ENCODE measurements at regions not wholly inside any gene's neighbourhood (a gene's known extent, or its start where the extent isn't known, plus 50 kb on each side); places are given as distances from the start of the nearest gene placed in this dataset.

DNA sequence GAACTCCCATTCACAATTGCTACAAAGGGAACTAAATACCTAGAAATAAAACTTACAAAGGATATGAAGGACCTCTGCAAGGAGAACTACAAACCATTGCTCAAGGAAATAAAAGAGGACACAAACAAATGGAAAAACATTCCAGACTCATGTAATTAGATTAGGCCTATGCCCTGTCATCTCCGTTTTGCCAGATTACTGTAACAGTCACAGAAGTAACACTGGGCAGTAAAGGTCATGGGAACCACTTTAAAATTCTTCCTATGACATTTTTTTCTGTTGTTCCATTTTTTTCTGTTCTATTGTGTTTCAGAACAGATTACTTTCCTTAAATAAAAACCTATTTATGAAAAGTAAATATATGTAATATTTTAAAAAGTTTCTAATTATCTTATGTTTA lies 199.4 kb upstream of the CENPE start:
- TF ChIP-seq, protein P1, sequence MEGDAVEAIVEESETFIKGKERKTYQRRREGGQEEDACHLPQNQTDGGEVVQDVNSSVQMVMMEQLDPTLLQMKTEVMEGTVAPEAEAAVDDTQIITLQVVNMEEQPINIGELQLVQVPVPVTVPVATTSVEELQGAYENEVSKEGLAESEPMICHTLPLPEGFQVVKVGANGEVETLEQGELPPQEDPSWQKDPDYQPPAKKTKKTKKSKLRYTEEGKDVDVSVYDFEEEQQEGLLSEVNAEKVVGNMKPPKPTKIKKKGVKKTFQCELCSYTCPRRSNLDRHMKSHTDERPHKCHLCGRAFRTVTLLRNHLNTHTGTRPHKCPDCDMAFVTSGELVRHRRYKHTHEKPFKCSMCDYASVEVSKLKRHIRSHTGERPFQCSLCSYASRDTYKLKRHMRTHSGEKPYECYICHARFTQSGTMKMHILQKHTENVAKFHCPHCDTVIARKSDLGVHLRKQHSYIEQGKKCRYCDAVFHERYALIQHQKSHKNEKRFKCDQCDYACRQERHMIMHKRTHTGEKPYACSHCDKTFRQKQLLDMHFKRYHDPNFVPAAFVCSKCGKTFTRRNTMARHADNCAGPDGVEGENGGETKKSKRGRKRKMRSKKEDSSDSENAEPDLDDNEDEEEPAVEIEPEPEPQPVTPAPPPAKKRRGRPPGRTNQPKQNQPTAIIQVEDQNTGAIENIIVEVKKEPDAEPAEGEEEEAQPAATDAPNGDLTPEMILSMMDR (IDR thresholded peaks at IDR 0.05) = no peak
- TF ChIP-seq POLR2A (IDR thresholded peaks at IDR 0.05) (no peak), POLR2AphosphoS5 (IDR thresholded peaks at IDR 0.05) (no peak)

Data from sigmoid colon (tissue), 4 donors.